Cardiac muscle cell (in vitro differentiated cells and primary cell): ENCODE measurements at regions not wholly inside any gene's neighbourhood (a gene's known extent, or its start where the extent isn't known, plus 50 kb on each side); places are given as distances from the start of the nearest gene placed in this dataset.

Experiments used
- DNase-seq, 2 donors: peaks; one replicate each; pipeline versions ENCODE4 v3.0.0 to v3.0.0-alpha.2; 2010 to 2017; ENCODE audit warnings: low read depth in 1 of 2, low spot score in 1 of 2
- H3K27ac ChIP-seq: fragments of 200-600 bp; sonication (generic); 2 replicates; pipeline ENCODE4 v1.5.1; 2016
- H3K27me3 ChIP-seq: fragments of 200-600 bp; sonication (generic); 2 replicates; pipeline ENCODE4 v1.6.0; 2016; ENCODE audit warnings: control low read depth
- H3K36me3 ChIP-seq: fragments of 200-600 bp; sonication (generic); 2 replicates; pipeline ENCODE4 v1.5.1; 2016; ENCODE audit warnings: control low read depth
- H3K4me1 ChIP-seq: fragments of 200-600 bp; sonication (generic); 2 replicates; pipeline ENCODE4 v1.8.1; 2017; ENCODE audit warnings: low read depth, mild to moderate bottlenecking, mixed run types
- H3K4me3 ChIP-seq: fragments of 200-600 bp; sonication (generic); 2 replicates; pipeline ENCODE4 v1.5.1; 2016; ENCODE audit warnings: mild to moderate bottlenecking
- H3K9me3 ChIP-seq: fragments of 200-600 bp; sonication (generic); 2 replicates; pipeline ENCODE4 v1.5.1; 2017; ENCODE audit warnings: low read depth, mild to moderate bottlenecking, control low read depth
- TF ChIP-seq, protein P1 (sequence below): IDR thresholded peaks from 2 replicates; pipeline ENCODE4 v1.5.1; 2012; ENCODE audit warnings: low read depth, mild to moderate bottlenecking, low read length

DNA sequence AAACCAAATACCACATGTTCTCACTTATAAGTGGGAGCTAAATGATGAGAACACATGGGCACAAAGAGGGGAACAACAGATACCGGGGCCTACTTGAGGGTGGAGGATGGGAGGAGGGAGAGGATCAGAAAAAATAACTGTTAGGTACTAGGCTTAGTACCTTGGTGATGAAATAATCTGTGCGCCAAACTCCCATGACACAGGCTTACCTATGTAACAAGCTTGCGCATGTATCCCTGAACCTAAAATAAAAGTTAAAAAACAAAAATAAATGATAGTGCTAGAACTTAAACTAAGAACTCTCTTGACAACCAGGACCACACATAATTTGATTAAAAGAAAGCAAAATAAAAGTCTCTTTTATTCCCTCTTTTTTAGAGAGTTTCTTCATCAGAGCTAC lies 150.6 kb downstream of the CHIC2 start:
- DNase-seq = no peak
- Histone ChIP-seq H3K27me3 (no peaks in the 10 kb centered on the region), H3K4me3 (no peak overlapping the region), H3K4me1 (peaks cover 5% of the 10 kb centered on the region), H3K9me3 (no peaks in the 10 kb centered on the region), H3K27ac (no peak overlapping the region), H3K36me3 (no peaks in the 10 kb centered on the region)
- TF ChIP-seq, protein P1, sequence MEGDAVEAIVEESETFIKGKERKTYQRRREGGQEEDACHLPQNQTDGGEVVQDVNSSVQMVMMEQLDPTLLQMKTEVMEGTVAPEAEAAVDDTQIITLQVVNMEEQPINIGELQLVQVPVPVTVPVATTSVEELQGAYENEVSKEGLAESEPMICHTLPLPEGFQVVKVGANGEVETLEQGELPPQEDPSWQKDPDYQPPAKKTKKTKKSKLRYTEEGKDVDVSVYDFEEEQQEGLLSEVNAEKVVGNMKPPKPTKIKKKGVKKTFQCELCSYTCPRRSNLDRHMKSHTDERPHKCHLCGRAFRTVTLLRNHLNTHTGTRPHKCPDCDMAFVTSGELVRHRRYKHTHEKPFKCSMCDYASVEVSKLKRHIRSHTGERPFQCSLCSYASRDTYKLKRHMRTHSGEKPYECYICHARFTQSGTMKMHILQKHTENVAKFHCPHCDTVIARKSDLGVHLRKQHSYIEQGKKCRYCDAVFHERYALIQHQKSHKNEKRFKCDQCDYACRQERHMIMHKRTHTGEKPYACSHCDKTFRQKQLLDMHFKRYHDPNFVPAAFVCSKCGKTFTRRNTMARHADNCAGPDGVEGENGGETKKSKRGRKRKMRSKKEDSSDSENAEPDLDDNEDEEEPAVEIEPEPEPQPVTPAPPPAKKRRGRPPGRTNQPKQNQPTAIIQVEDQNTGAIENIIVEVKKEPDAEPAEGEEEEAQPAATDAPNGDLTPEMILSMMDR = no peak

DNA sequence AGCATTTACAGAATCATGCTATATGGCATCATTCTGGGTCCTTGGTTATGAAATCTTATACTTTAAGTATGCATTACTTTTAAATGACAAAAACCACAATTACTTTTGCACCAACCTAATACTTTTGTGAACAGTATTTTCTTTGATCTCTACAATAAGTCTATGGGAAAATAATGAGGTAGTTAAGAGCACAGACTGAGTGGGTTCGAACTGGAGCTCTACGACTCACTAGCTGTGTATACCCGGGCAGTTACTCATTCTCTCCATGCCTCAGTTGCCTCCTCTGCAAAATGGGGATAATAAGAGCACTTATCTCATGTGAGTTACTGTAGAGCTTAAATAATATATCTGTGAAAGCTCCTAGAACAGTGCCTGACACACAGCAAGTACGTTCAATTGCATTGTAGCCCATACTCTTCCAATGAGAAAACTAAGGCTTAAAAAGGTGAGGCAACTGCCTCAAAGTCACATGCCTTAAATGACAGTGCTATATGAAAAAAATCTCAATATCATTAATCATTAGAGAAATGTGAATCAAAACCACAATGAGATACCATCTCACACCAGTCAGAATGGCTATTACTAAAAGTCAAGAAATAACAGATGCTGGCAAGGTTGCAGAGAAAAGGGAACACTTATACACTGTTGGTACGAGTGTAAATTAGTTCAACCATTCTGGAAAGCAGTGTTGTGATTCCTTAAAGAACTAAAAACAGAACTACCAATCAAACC lies 151.5 kb downstream of the CHIC2 start:
- H3K4me1 ChIP-seq = peaks cover 11% of the 10 kb centered on the region

DNA sequence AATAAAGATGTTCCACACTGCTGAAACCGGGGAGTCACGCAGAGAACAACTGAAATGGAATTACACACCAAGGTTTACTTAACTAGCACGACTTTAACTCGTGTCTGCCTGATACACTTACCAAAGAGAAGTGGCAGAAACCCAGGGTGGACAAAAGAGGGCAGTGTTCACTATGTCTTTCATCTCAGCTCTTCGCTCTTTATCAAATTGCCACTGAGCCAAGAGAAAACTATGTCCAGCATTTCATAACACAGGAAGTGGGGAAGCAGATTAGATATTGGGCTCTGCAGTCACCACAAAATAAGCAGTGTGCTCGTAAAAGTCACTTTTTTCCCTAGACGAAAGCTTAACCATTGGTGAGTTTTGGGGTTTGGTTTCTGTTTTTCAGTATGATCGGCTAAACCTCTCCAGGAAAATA lies 155.7 kb downstream of the CHIC2 start:
- peak; percentile 85 to 98 for DNase-seq
- Histone ChIP-seq H3K36me3 (no peaks in the 10 kb centered on the region), H3K27ac (peak overlapping the region; percentile 17), H3K27me3 (no peaks in the 10 kb centered on the region), H3K4me1 (peaks cover 46% of the 10 kb centered on the region), H3K9me3 (no peaks in the 10 kb centered on the region), H3K4me3 (no peak overlapping the region)
- TF ChIP-seq, protein P1 = peak; percentile 79

More for the DNA sequence above, 151.5 kb downstream of the CHIC2 start:
- Histone ChIP-seq H3K4me3 (no peak overlapping the region), H3K9me3 (no peaks in the 10 kb centered on the region), H3K27ac (no peak overlapping the region), H3K36me3 (no peaks in the 10 kb centered on the region), H3K27me3 (no peaks in the 10 kb centered on the region)
- DNase-seq = no peak
- TF ChIP-seq, protein P1 = no peak

DNA sequence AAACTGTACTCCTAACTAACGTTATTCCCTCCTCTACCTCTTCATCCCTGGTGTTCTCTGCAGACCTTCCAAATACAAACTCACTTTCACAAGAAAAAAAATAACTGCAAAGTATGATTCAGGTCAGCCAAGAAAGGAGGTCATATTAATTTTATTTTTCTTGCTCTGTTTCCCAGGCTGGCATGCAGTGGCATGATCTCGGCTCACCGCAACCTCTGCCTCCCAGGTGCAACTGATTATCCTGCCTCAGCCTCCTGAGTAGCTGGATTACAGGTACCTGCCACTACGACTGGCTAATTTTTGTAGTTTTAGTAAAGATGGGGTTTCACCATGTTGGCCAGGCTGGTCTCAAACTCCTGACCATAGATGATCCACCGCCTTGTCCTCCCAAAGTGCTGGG lies 156.6 kb downstream of the CHIC2 start:
- Histone ChIP-seq H3K4me1 (peaks cover 46% of the 10 kb centered on the region), H3K4me3 (no peak overlapping the region), H3K9me3 (no peaks in the 10 kb centered on the region), H3K36me3 (no peaks in the 10 kb centered on the region), H3K27me3 (no peaks in the 10 kb centered on the region), H3K27ac (no peak overlapping the region)
- DNase-seq = no peak
- TF ChIP-seq, protein P1 = no peak

DNA sequence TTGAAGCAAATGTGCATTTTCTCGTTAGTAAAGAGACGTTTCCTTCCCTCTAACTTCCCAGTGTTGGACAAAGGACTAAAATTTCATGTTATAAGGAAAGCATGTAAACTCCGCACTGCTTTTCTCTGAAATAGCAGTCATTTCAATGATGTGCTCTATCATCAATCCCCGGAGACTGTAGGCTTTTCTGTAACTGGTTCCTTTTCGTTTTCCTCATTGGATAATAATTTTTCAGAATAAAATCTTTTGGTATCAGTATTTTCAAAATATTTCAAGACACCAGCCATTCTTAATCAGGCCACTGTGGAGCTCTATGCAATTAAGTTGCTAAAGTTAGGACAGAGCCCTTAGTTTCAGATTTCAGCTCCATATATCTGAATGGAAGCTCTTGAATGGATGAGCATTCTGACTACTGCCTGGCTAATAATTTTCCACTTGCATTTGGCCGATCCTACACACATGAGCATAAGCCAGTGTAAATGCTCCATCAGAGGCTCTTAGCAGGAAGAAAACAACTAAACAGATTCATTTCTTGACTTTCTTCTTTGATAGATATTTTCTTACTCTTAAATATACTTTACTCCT lies 157.7 kb downstream of the CHIC2 start:
- peak overlapping the region; percentile 83 for H3K27ac ChIP-seq
- no peaks in the 10 kb centered on the region for H3K36me3 ChIP-seq
- H3K27me3 ChIP-seq = no peaks in the 10 kb centered on the region
- peaks cover 46% of the 10 kb centered on the region for H3K4me1 ChIP-seq
- TF ChIP-seq, protein P1 = no peak
- no peaks in the 10 kb centered on the region for H3K9me3 ChIP-seq
- H3K4me3 ChIP-seq = peak overlapping the region; percentile 10
- DNase-seq = peak in 1 of 2 donors; percentile 62
